Right lobe of liver (tissue), 6 donors: ENCODE measurements at regions not wholly inside any gene's neighbourhood (a gene's known extent, or its start where the extent isn't known, plus 50 kb on each side); places are given as distances from the start of the nearest gene placed in this dataset.
A peak's percentile ranks its signal among the peaks of the same experiment; 100 is the strongest.

Experiments used
- ATAC-seq, 4 donors: fragments of 200-7000 bp; cut with Tn5 transposase; one replicate each; pipeline ENCODE4 v1.9.1; 2020; ENCODE audit warnings: mild to moderate bottlenecking in 4 of 4, moderate library complexity in 4 of 4
- DNase-seq, 3 donors: peaks; one replicate each; pipeline ENCODE4 v3.0.0-alpha.2; 2020
- H3K27ac ChIP-seq, 3 donors: fragments of 200-600 bp; one replicate each; pipeline ENCODE4 v1.8.0; 2022
- H3K27me3 ChIP-seq, 2 donors: fragments of 200-600 bp; one replicate each; pipeline ENCODE4 v1.8.0; 2022
- H3K36me3 ChIP-seq, 4 donors: fragments of 200-600 bp; sonication (generic) in 1 of 4; one replicate each; pipeline versions ENCODE4 v1.5.1 to v1.8.0; 2017 to 2022; ENCODE audit warnings: control low read depth in 1 of 4
- H3K4me1 ChIP-seq, 4 donors: fragments of 200-600 bp; sonication (generic) in 1 of 4; one replicate each; pipeline versions ENCODE4 v1.5.1 to v1.8.0; 2017 to 2022; ENCODE audit warnings: control low read depth in 1 of 4
- H3K4me3 ChIP-seq, 3 donors: fragments of 200-600 bp; one replicate each; pipeline ENCODE4 v1.8.0; 2022
- H3K9me3 ChIP-seq, 4 donors: fragments of 200-600 bp; sonication (generic) in 1 of 4; one replicate each; pipeline versions ENCODE4 v1.5.1 to v1.8.0; 2017 to 2022; ENCODE audit warnings: control low read depth in 1 of 4
- POLR2A ChIP-seq: fragments of 450-650 bp; IDR thresholded peaks from one replicate; pipeline ENCODE4 v1.6.1; 2017; ENCODE audit warnings: antibody characterized with exemption, mild to moderate bottlenecking
- WGBS: methylation state at CpG from one replicate; pipeline ENCODE4 v1.1.6; 2018; ENCODE audit warnings: low coverage, low lambda C conversion rate; ENCODE audit not compliant: insufficient coverage; ENCODE audit errors: missing lambda C conversion rate; 5-methylcytosine and 5-hydroxymethylcytosine counted together
- intact Hi-C, 2 donors: fragments of 100-400 bp; cut with DNase I; formaldehyde crosslinking; loops; one replicate each; pipeline versions ENCODE4 v1.11.2 to v1.14.1; 2022
- TF ChIP-seq, protein P1 (sequence below), 4 donors: fragments of 200-600 bp in 3 of 4; fragments of 450-650 bp in 1 of 4; IDR thresholded peaks; one replicate each; pipeline versions ENCODE4 v1.5.1 to v1.8.0; 2016 to 2022; ENCODE audit warnings: antibody characterized with exemption in 4 of 4, mild to moderate bottlenecking in 2 of 4
- donor health status: DM: no; HTN: yes; CAD: no.
- donor health status: DM: no; HTN: no; CAD: no.
- donor health status: DM: no; HTN: no; CAD: no.
- donor health status: DM: no; HTN: yes; CAD: no.
- donor health status: DM: no; HTN: yes; CAD: no.

DNA sequence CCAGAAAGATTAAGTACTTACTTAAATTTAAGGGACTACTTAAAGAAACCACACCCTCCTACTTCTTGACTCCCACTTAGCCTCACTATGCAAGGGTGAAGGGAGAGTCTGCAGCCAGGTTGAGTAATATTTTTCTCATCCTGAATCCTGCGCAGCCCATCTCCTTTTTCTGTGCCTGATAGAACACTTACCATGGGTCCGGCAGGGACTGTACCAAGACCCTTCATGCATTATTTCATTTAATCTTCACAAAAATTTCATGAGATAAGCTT, 562.6 kb upstream of the CFAP20DC start:
- Histone ChIP-seq H3K27ac (no peak overlapping the region), H3K9me3 (no peaks in the 10 kb centered on the region), H3K27me3 (no peaks in the 10 kb centered on the region), H3K4me3 (no peak overlapping the region), H3K36me3 (no peaks in the 10 kb centered on the region), H3K4me1 (no peaks in the 10 kb centered on the region)
- ATAC-seq (no peak), DNase-seq (no peak)
- TF ChIP-seq POLR2A, result no peak
- TF ChIP-seq, protein P1, sequence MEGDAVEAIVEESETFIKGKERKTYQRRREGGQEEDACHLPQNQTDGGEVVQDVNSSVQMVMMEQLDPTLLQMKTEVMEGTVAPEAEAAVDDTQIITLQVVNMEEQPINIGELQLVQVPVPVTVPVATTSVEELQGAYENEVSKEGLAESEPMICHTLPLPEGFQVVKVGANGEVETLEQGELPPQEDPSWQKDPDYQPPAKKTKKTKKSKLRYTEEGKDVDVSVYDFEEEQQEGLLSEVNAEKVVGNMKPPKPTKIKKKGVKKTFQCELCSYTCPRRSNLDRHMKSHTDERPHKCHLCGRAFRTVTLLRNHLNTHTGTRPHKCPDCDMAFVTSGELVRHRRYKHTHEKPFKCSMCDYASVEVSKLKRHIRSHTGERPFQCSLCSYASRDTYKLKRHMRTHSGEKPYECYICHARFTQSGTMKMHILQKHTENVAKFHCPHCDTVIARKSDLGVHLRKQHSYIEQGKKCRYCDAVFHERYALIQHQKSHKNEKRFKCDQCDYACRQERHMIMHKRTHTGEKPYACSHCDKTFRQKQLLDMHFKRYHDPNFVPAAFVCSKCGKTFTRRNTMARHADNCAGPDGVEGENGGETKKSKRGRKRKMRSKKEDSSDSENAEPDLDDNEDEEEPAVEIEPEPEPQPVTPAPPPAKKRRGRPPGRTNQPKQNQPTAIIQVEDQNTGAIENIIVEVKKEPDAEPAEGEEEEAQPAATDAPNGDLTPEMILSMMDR (IDR thresholded peaks at IDR 0.05), result no peak
- intact Hi-C loops, result no loop called here
- WGBS, result 92% methylated on average over 2 of the region's 2 CpGs

DNA sequence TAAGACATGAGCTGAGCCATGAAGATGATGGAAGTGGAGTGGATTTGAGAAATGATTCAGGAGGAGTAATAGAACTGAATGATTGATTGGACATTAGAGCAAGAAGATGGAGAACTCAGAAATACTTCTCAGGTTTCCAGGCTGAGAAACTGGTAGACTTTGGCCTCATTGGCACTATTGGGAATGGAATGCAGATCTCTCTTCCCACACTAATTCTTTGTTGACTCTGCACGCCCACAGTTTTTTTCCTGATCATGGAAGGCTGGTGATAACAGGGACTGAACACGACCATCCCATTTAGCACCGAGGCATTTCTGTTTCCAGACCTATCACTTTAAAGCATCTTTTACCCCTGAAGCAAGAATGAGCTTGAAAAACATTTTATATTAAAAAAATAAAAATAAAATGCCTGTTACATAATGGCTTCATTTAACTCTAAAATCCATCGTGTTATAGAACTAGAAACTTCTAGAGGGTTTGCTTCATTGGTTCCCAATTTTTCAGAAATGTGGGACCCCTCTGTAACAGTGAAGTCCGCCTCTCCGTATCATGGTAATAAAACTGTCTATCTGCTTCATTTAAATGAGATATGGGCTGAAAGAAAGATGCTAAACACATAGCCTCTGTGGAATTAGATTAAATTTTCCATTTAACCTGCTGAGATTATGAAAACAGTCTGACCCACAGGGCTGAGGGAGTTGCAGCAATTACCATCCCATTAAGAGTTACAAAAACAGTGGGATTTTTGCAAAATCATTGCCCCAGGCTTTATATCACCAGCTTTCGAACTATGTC, 562.0 kb upstream of the CFAP20DC start:
- ATAC-seq (peak in 1 of 4 donors; percentile 13), DNase-seq (no peak)
- H3K36me3 ChIP-seq, result no peaks in the 10 kb centered on the region
- WGBS, result 68% methylated on average over 7 of the region's 7 CpGs
- no peaks in the 10 kb centered on the region for H3K27me3 ChIP-seq
- TF ChIP-seq, protein P1 (IDR thresholded peaks at IDR 0.05), result no peak
- TF ChIP-seq POLR2A, result no peak
- no peak overlapping the region for H3K27ac ChIP-seq
- H3K9me3 ChIP-seq, result no peaks in the 10 kb centered on the region
- H3K4me1 ChIP-seq, result no peaks in the 10 kb centered on the region
- H3K4me3 ChIP-seq, result no peak overlapping the region
- intact Hi-C loops, result no loop called here

- Histone ChIP-seq H3K4me3 (no peak overlapping the region), H3K4me1 (no peaks in the 10 kb centered on the region), H3K27me3 (no peaks in the 10 kb centered on the region), H3K9me3 (no peaks in the 10 kb centered on the region), H3K27ac (peak overlapping the region in 1 of 3 donors; percentile 43), H3K36me3 (no peaks in the 10 kb centered on the region)
- intact Hi-C loops, result no loop called here
- ATAC-seq (peak; percentile 62 to 84 (median 68)), DNase-seq (peak; percentile 54 to 82 (median 57))
- TF ChIP-seq, protein P1 (IDR thresholded peaks at IDR 0.05), result no peak
- TF ChIP-seq POLR2A, result no peak
- 57% methylated on average over 1 of the region's 6 CpGs for WGBS
Measured at GRCh38 chr3:59609657-59610348, 560.0 kb upstream of the CFAP20DC start.

DNA sequence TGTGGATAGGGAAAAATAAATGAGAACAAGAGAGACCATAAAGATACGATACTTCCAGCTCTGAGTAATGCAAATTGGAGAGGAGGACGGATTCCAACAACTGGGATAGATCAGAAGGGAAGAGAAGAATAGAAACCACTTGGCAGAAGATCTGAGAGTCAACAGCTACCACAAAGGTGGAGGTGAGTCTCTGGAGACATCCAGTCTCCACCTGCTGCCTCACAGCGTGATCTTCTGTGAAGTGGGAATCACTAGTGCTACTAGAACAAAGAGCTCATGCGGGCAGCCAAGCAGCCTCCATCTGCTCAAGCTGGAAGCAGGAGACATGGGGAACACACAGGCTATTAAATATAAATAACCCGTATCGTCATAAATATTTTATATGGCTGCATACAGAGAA, 558.5 kb upstream of the CFAP20DC start:
- WGBS, result 93% methylated on average over 6 of the region's 6 CpGs
- DNase-seq (no peak), ATAC-seq (no peak)
- intact Hi-C loops, result no loop called here
- no peaks in the 10 kb centered on the region for H3K9me3 ChIP-seq
- H3K27ac ChIP-seq, result no peak overlapping the region
- TF ChIP-seq POLR2A, result no peak
- TF ChIP-seq, protein P1 (IDR thresholded peaks at IDR 0.05), result no peak
- no peak overlapping the region for H3K4me3 ChIP-seq
- no peaks in the 10 kb centered on the region for H3K36me3 ChIP-seq
- no peaks in the 10 kb centered on the region for H3K27me3 ChIP-seq
- H3K4me1 ChIP-seq, result no peaks in the 10 kb centered on the region
